HCT116 (cell line): ENCODE measurements at regions not wholly inside any gene's neighbourhood (a gene's known extent, or its start where the extent isn't known, plus 50 kb on each side); places are given as distances from the start of the nearest gene placed in this dataset.

ENCODE experiments used
- ATAC-seq: fragments of 200-7000 bp; cut with Tn5 transposase; 2 replicates; pipeline ENCODE4 v1.9.1; 2020; ENCODE audit warnings: mild to moderate bottlenecking, moderate library complexity
- BruUV-seq: library from RNA; stranded (reverse); fragments of 400-500 nt; replicated peaks from 2 replicates; lab custom pipeline; 2021; lab: Mats Ljungman, UMichigan
- CTCF ChIA-PET: fragments of 300-600 bp; sonication (Branson Sonifier 250); formaldehyde crosslinking; loops from one replicate; lab custom pipeline; 2021; ENCODE audit warnings: antibody characterized with exemption; lab: Charles Lee
- POLR2A ChIA-PET: fragments of 300-600, 350-600 bp; sonication (Branson Sonifier 250); formaldehyde crosslinking; loops from one replicate; lab custom pipeline; 2021; ENCODE audit warnings: antibody characterized with exemption; lab: Charles Lee
- RAD21 ChIA-PET, 2 experiments: fragments of 300-600 bp; sonication (Branson Sonifier 250); formaldehyde crosslinking; loops; one replicate each; lab custom pipeline; 2023; ENCODE audit warnings: low total read pairs in 2 of 2; ENCODE audit not compliant: uncharacterized antibody in 2 of 2, unreplicated experiment in 2 of 2, low non-redundant PET in 1 of 2; lab: Charles Lee
- DNase-seq: peaks from one replicate; pipeline ENCODE4 v3.0.0-alpha.2; 2010; ENCODE audit warnings: low read depth, low spot score
- H2AFZ ChIP-seq: fragments of 200-600 bp; shearing (Covaris generic), sonication (generic); 2 replicates; pipeline ENCODE4 v1.6.1; 2017; ENCODE audit warnings: low read depth, mixed run types, mixed read lengths, antibody characterized with exemption, low read length; ENCODE audit not compliant: poor library complexity, severe bottlenecking
- H3K27ac ChIP-seq: 2 replicates; pipeline ENCODE4 v1.5.1; 2012; ENCODE audit warnings: low read depth, low read length
- H3K27me3 ChIP-seq: fragments of 200-600 bp; sonication (generic); 2 replicates; pipeline ENCODE4 v1.6.1; 2016; ENCODE audit warnings: mixed run types, low read length, mixed read lengths; ENCODE audit not compliant: insufficient read depth
- H3K36me3 ChIP-seq, 2 experiments: fragments of 200-500 bp in 1 of 2; fragments of 200-600 bp in 1 of 2; sonication (Bioruptor generic) in 1 of 2; sonication (generic) in 1 of 2; 2 replicates each; pipeline versions ENCODE4 v1.5.1 to v1.6.1; 2014 to 2016; ENCODE audit warnings: low read length in 2 of 2, inconsistent platforms in 1 of 2, mixed read lengths in 1 of 2, mixed run types in 1 of 2; ENCODE audit not compliant: insufficient read depth in 2 of 2, control insufficient read depth in 1 of 2
- H3K4me1 ChIP-seq, 2 experiments: fragments of 200-600 bp in 1 of 2; sonication (generic) in 1 of 2; 2 replicates each; pipeline versions ENCODE4 v1.5.1 to v1.6.1; 2012 to 2017; ENCODE audit warnings: low read length in 2 of 2, inconsistent platforms in 1 of 2, mild to moderate bottlenecking in 1 of 2, mixed read lengths in 1 of 2, mixed run types in 1 of 2, moderate library complexity in 1 of 2; ENCODE audit not compliant: insufficient read depth in 2 of 2, control insufficient read depth in 1 of 2
- H3K4me2 ChIP-seq: fragments of 200-600 bp; sonication (generic); 2 replicates; pipeline ENCODE4 v1.6.1; 2017; ENCODE audit warnings: mixed run types, low read length, mixed read lengths
- H3K4me3 ChIP-seq, 2 experiments: fragments of 200-600 bp in 1 of 2; sonication (generic) in 1 of 2; replicated peaks in 1 of 2; 2 replicates each; pipeline ENCODE4 v1.5.1; 2011 to 2016; ENCODE audit warnings: low read length in 2 of 2, control low read depth in 1 of 2, low read depth in 1 of 2, mild to moderate bottlenecking in 1 of 2, mixed read lengths in 1 of 2, mixed run types in 1 of 2
- H3K79me2 ChIP-seq: fragments of 200-600 bp; sonication (generic); 2 replicates; pipeline ENCODE4 v1.6.1; 2017; ENCODE audit warnings: mild to moderate bottlenecking, mixed run types, low read length, moderate library complexity, mixed read lengths; ENCODE audit not compliant: insufficient read depth
- H3K9ac ChIP-seq: fragments of 200-600 bp; sonication (generic); 2 replicates; pipeline ENCODE4 v1.6.1; 2016; ENCODE audit warnings: low read length, mixed read lengths
- H3K9me2 ChIP-seq: fragments of 200-600 bp; sonication (generic), shearing (Covaris generic); 2 replicates; pipeline ENCODE4 v1.6.1; 2017; ENCODE audit warnings: mixed run types, mild to moderate bottlenecking, moderate library complexity; ENCODE audit not compliant: insufficient read depth
- H3K9me3 ChIP-seq, 2 experiments: fragments of 200-500 bp in 1 of 2; fragments of 200-600 bp in 1 of 2; sonication (Bioruptor generic) in 1 of 2; sonication (generic) in 1 of 2; 2 replicates each; pipeline ENCODE4 v1.6.1; 2014 to 2017; ENCODE audit warnings: low read length in 2 of 2, mixed read lengths in 2 of 2, inconsistent platforms in 1 of 2, low read depth in 1 of 2, mild to moderate bottlenecking in 1 of 2, mixed run types in 1 of 2, moderate library complexity in 1 of 2; ENCODE audit not compliant: control insufficient read depth in 1 of 2, insufficient read depth in 1 of 2
- H4K20me1 ChIP-seq: fragments of 200-600 bp; sonication (generic), shearing (Covaris generic); 2 replicates; pipeline ENCODE4 v1.6.1; 2017; ENCODE audit warnings: mixed run types, mild to moderate bottlenecking, moderate library complexity; ENCODE audit not compliant: insufficient read depth
- CBX3 ChIP-seq: IDR thresholded peaks from 2 replicates; pipeline ENCODE4 v1.6.1; 2012; ENCODE audit warnings: low read depth
- CEBPB ChIP-seq: IDR thresholded peaks from 2 replicates; pipeline ENCODE4 v1.6.1; 2012; ENCODE audit warnings: low read depth
- CTCF ChIP-seq, 3 experiments: fragments of 200-600 bp in 1 of 3; sonication (generic) in 1 of 3; IDR thresholded peaks in 2 of 3; conservative IDR thresholded peaks in 1 of 3; 2 replicates each; pipeline ENCODE4 v1.5.1; 2012 to 2017; ENCODE audit warnings: low read depth in 2 of 3, low read length in 2 of 3, antibody characterized with exemption in 1 of 3, borderline replicate concordance in 1 of 3, control low read depth in 1 of 3, mild to moderate bottlenecking in 1 of 3, mixed read lengths in 1 of 3, mixed run types in 1 of 3, moderate library complexity in 1 of 3; ENCODE audit not compliant: insufficient read depth in 1 of 3
- EGR1 ChIP-seq: IDR thresholded peaks from 2 replicates; pipeline ENCODE4 v1.6.1; 2012; ENCODE audit warnings: low read depth
- ELF1 ChIP-seq: IDR thresholded peaks from 2 replicates; pipeline ENCODE4 v1.6.1; 2012; ENCODE audit warnings: low read depth, borderline replicate concordance
- EZH2 ChIP-seq: fragments of 200-600 bp; sonication (generic); IDR thresholded peaks from 2 replicates; pipeline ENCODE4 v1.6.1; 2017; ENCODE audit warnings: antibody characterized with exemption, mixed run types
- JUND ChIP-seq: IDR thresholded peaks from 2 replicates; pipeline ENCODE4 v1.6.1; 2012
- MAX ChIP-seq: IDR thresholded peaks from 2 replicates; pipeline ENCODE4 v1.6.1; 2012
- POLR2A ChIP-seq: IDR thresholded peaks from 2 replicates; pipeline ENCODE4 v1.7.0; 2011; ENCODE audit warnings: borderline replicate concordance; ENCODE audit not compliant: insufficient read depth, insufficient read length; ENCODE audit errors: extremely low read depth
- RAD21 ChIP-seq: IDR thresholded peaks from 2 replicates; pipeline ENCODE4 v1.6.1; 2012; ENCODE audit warnings: low read depth, mild to moderate bottlenecking
- REST ChIP-seq: IDR thresholded peaks from 2 replicates; pipeline ENCODE4 v1.6.1; 2012; ENCODE audit warnings: low read depth
- SIN3A ChIP-seq: IDR thresholded peaks from 2 replicates; pipeline ENCODE4 v1.6.1; 2012; ENCODE audit warnings: low read depth
- SRF ChIP-seq: IDR thresholded peaks from 2 replicates; pipeline ENCODE4 v1.6.1; 2012; ENCODE audit warnings: low read depth
- TCF7L2 ChIP-seq: IDR thresholded peaks from 2 replicates; pipeline ENCODE4 v1.7.0; 2011; ENCODE audit warnings: borderline replicate concordance, inconsistent platforms; ENCODE audit not compliant: insufficient read depth, insufficient read length; ENCODE audit errors: extremely low read depth
- YY1 ChIP-seq: IDR thresholded peaks from 2 replicates; pipeline ENCODE4 v1.6.1; 2011; ENCODE audit warnings: low read length, low read depth, moderate library complexity, mild to moderate bottlenecking; ENCODE audit not compliant: insufficient replicate concordance; ENCODE audit errors: extremely low read depth
- ZFX ChIP-seq: fragments of 450-650 bp; IDR thresholded peaks from 2 replicates; pipeline ENCODE4 v1.6.1; 2017
- ZNF274 ChIP-seq: fragments of 200-500 bp; sonication (Bioruptor generic); IDR thresholded peaks from 2 replicates; pipeline ENCODE4 v1.6.1; 2014; ENCODE audit warnings: mild to moderate bottlenecking, low read depth, low read length, inconsistent platforms
- intact Hi-C: fragments of 100-400 bp; cut with micrococcal nuclease; formaldehyde crosslinking; loops from 2 replicates; pipeline ENCODE4 v1.10.0; 2022

GRCh38 chr18:77974329-77974728, 724.7 kb downstream of the GALR1 start:
- Histone ChIP-seq H3K9me3 (peaks cover 3 to 13% of the 10 kb centered on the region in 2 experiments; a peak in 2 of 4 replicates), H3K79me2 (no peaks in the 10 kb centered on the region), H3K4me2 (no peak overlapping the region), H2AFZ (no peak overlapping the region), H3K36me3 (no peaks in the 10 kb centered on the region), H3K9ac (no peak overlapping the region), H4K20me1 (no peaks in the 10 kb centered on the region), H3K4me1 (no peaks in the 10 kb centered on the region), H3K27me3 (no peaks in the 10 kb centered on the region), H3K9me2 (no peaks in the 10 kb centered on the region), H3K27ac (no peak overlapping the region), H3K4me3 (no peak overlapping the region)
- DNase-seq (no peak), ATAC-seq (no peak)
- ChIA-PET RAD21 (no interaction called here), CTCF (no interaction called here), POLR2A (no interaction called here)
- BruUV-seq, result no TSS peak
- TF ChIP-seq ZFX, result no peak
- intact Hi-C loops, result no loop called here

DNA sequence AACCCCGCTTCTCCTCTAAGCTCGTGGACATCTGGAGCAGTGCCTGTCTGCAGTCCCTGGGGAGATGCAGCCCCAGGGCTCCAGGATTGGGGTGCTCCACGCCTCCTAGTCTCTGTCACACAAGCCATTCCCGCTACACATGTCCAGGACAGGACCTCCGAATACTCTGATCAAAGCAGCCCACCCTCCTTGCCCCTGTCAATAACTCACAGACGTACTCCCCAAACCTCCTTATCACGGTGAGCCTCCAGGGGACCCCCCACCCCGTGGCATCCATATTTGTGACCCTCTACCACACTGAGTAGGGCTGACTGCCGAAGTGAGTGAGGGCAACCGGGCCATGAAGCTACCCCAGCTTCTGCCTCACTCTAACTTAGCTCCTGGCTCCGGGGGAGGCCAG, 727.7 kb downstream of the GALR1 start:
- BruUV-seq, result no TSS peak
- H3K27ac ChIP-seq, result no peak overlapping the region
- ChIA-PET CTCF (no interaction called here), POLR2A (no interaction called here), RAD21 (no interaction called here)
- DNase-seq (no peak), ATAC-seq (no peak)
- H3K79me2 ChIP-seq, result no peaks in the 10 kb centered on the region
- H3K36me3 ChIP-seq, result no peaks in the 10 kb centered on the region
- no peaks in the 10 kb centered on the region for H3K9me2 ChIP-seq
- no peaks in the 10 kb centered on the region for H3K4me1 ChIP-seq
- H3K4me3 ChIP-seq, result no peak overlapping the region
- no peak overlapping the region for H2AFZ ChIP-seq
- H3K9ac ChIP-seq, result no peak overlapping the region
- H3K9me3 ChIP-seq, result peaks cover 3 to 20% of the 10 kb centered on the region in 2 experiments; a peak in 2 of 4 replicates
- intact Hi-C loops, result no loop called here
- TF ChIP-seq POLR2A (no peak), JUND (no peak), CTCF (IDR thresholded peaks at IDR 0.05 in 2 of 3, conservative IDR thresholded peaks at IDR 0.05 in 1 of 3; ENCODE audit: borderline replicate concordance in 1 of 3, insufficient read depth in 1 of 3, low read depth in 2 of 3, low read length in 2 of 3) (no peak), REST (no peak), ZFX (no peak), RAD21 (no peak), CEBPB (no peak), YY1 (no peak), SIN3A (no peak), SRF (no peak), EGR1 (no peak), ZNF274 (no peak), ELF1 (no peak), EZH2 (no peak), TCF7L2 (no peak), CBX3 (no peak), MAX (no peak)
- H3K4me2 ChIP-seq, result no peak overlapping the region
- no peaks in the 10 kb centered on the region for H4K20me1 ChIP-seq
- no peaks in the 10 kb centered on the region for H3K27me3 ChIP-seq
